Kidney (tissue), 13 donors: ENCODE measurements at regions not wholly inside any gene's neighbourhood (a gene's known extent, or its start where the extent isn't known, plus 50 kb on each side); places are given as distances from the start of the nearest gene placed in this dataset.

Experiments
- DNase-seq, 5 donors: peaks; one replicate each; pipeline ENCODE4 v3.0.0-alpha.2; 2013 to 2020
- FAIRE-seq: peaks from 2 replicates; lab custom pipeline; 2012; peaks lifted over from hg19 to GRCh38; lab: Jason Lieb, UNC
- H3K27ac ChIP-seq, 2 donors: one replicate each; pipeline ENCODE4 v1.7.0; 2013; ENCODE audit warnings: low read depth in 2 of 2, low read length in 2 of 2, inconsistent platforms in 1 of 2
- H3K27me3 ChIP-seq: one replicate; pipeline ENCODE4 v1.7.1; 2013; ENCODE audit warnings: low read length, inconsistent platforms; ENCODE audit not compliant: control insufficient read depth, insufficient read depth
- H3K36me3 ChIP-seq, 3 donors: one replicate each; pipeline versions ENCODE4 v1.7.0 to v1.7.1; 2013; ENCODE audit warnings: low read length in 3 of 3, control low read depth in 1 of 3, inconsistent platforms in 1 of 3; ENCODE audit not compliant: insufficient read depth in 3 of 3, control insufficient read depth in 2 of 3
- H3K4me1 ChIP-seq, 3 donors: one replicate each; pipeline versions ENCODE4 v1.7.0 to v1.7.1; 2013; ENCODE audit warnings: low read length in 3 of 3, inconsistent platforms in 1 of 3, low read depth in 1 of 3; ENCODE audit not compliant: control insufficient read depth in 2 of 3, insufficient read depth in 2 of 3
- H3K4me3 ChIP-seq, 3 donors: one replicate each; pipeline versions ENCODE4 v1.7.0 to v1.8.1; 2013; ENCODE audit warnings: low read length in 3 of 3, control low read depth in 1 of 3, inconsistent platforms in 1 of 3
- H3K9ac ChIP-seq, 3 donors: one replicate each; pipeline versions ENCODE4 v1.7.0 to v1.7.1; 2013; ENCODE audit warnings: low read length in 3 of 3, control low read depth in 1 of 3, inconsistent platforms in 1 of 3
- H3K9me3 ChIP-seq, 3 donors: one replicate each; pipeline versions ENCODE4 v1.7.0 to v1.7.1; 2013; ENCODE audit warnings: low read length in 3 of 3, control low read depth in 1 of 3, inconsistent platforms in 1 of 3; ENCODE audit not compliant: control insufficient read depth in 2 of 3, insufficient read depth in 1 of 3
- intact Hi-C: fragments of 100-400 bp; cut with DNase I; formaldehyde crosslinking; loops from one replicate; pipeline ENCODE4 v1.11.1; 2022
- TF ChIP-seq, protein P1 (sequence below): IDR thresholded peaks from 3 replicates; pipeline ENCODE4 v1.5.1; 2012; ENCODE audit warnings: mild to moderate bottlenecking, moderate library complexity, borderline replicate concordance; ENCODE audit not compliant: insufficient read depth; ENCODE audit errors: extremely low read depth
- donor health status: control.
- donor health status: control.
- donor health status: control.
- donor health status: control.
- donor health status: control.
- donor health status: DM: yes; HTN: yes; CAD: no.
- donor health status: Normal renal cell carcinoma (clear cell type).

DNA sequence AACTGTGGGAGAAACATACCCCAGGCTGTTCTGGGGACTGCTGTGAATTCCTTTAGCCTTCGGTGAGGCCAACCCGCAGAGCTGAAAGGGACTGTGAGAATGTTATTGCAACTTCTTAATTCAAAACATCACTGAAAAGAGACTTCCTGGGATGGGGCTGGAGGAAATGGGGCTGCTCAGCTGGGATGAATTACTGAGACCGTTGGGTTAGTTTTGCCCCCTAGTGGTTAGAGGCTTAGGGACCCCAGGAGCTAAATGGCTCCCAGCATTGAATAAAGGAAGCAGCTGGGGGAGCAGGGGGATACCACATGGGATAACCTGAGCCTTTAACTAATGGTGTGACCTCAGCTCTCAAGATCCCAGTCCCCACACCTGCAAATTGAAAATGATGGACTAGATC is 941.1 kb upstream of the FANCL start:
- Histone ChIP-seq H3K36me3 (no peaks in the 10 kb centered on the region), H3K9me3 (no peaks in the 10 kb centered on the region), H3K27me3 (no peaks in the 10 kb centered on the region), H3K9ac (no peak overlapping the region), H3K4me3 (no peak overlapping the region), H3K4me1 (no peaks in the 10 kb centered on the region), H3K27ac (no peak overlapping the region)
- FAIRE-seq (no peak), DNase-seq (peak in 3 of 5 donors; percentile 14 to 50 (median 29))
- TF ChIP-seq, protein P1, sequence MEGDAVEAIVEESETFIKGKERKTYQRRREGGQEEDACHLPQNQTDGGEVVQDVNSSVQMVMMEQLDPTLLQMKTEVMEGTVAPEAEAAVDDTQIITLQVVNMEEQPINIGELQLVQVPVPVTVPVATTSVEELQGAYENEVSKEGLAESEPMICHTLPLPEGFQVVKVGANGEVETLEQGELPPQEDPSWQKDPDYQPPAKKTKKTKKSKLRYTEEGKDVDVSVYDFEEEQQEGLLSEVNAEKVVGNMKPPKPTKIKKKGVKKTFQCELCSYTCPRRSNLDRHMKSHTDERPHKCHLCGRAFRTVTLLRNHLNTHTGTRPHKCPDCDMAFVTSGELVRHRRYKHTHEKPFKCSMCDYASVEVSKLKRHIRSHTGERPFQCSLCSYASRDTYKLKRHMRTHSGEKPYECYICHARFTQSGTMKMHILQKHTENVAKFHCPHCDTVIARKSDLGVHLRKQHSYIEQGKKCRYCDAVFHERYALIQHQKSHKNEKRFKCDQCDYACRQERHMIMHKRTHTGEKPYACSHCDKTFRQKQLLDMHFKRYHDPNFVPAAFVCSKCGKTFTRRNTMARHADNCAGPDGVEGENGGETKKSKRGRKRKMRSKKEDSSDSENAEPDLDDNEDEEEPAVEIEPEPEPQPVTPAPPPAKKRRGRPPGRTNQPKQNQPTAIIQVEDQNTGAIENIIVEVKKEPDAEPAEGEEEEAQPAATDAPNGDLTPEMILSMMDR, result no peak
- intact Hi-C loops, result no loop called here

DNA sequence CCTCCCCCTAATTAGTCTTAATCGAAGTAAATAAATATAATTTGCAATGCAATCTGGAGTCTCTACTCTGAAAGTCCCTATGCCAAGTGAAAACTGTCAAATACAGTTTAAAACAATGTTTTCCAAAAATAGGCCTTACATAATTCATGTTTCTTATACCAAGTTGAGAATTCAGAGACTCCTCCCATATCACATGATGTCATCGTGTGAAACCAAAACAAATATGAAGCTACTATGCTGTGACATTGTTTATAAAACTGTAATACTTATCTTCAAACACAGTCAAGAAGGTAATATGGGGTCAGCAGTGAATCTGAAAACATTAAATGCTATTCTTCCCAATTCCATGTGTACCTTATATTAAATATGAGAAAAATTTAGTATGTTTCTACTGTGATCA is 940.2 kb upstream of the FANCL start:
- DNase-seq (no peak), FAIRE-seq (no peak)

DNA sequence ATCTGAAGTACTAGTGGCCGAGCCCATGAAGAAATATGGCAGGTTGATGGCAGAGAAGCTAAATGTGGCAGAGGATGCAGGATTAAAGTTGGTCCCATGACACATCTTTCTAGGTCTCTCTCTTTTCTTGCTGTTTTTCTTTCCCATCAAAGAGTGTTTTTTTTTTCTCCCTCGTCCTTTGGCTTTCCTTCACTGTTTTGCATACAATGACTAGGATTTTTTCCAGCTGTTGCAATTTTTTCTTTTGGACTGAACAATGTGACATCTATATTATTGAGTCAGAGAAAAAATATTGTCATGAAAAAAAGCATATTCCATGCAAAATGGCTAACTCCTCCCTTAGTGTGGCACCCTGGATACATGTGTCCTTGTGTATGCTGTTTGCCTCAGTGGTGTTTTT is 939.5 kb upstream of the FANCL start:
- no peaks in the 10 kb centered on the region for H3K36me3 ChIP-seq
- intact Hi-C loops, result no loop called here
- FAIRE-seq (no peak), DNase-seq (no peak)
- no peaks in the 10 kb centered on the region for H3K9me3 ChIP-seq
- no peaks in the 10 kb centered on the region for H3K27me3 ChIP-seq
- TF ChIP-seq, protein P1, result no peak
- no peak overlapping the region for H3K9ac ChIP-seq
- H3K4me3 ChIP-seq, result no peak overlapping the region
- H3K4me1 ChIP-seq, result no peaks in the 10 kb centered on the region
- no peak overlapping the region for H3K27ac ChIP-seq

More for the DNA sequence above, 940.2 kb upstream of the FANCL start:
- Histone ChIP-seq H3K4me1 (no peaks in the 10 kb centered on the region), H3K9me3 (no peaks in the 10 kb centered on the region), H3K27me3 (no peaks in the 10 kb centered on the region), H3K36me3 (no peaks in the 10 kb centered on the region), H3K4me3 (no peak overlapping the region), H3K27ac (no peak overlapping the region), H3K9ac (no peak overlapping the region)
- intact Hi-C loops, result no loop called here
- TF ChIP-seq, protein P1, result no peak

- Histone ChIP-seq H3K27ac (no peak overlapping the region), H3K4me3 (no peak overlapping the region), H3K9ac (no peak overlapping the region), H3K4me1 (no peaks in the 10 kb centered on the region), H3K36me3 (no peaks in the 10 kb centered on the region), H3K27me3 (no peaks in the 10 kb centered on the region), H3K9me3 (no peaks in the 10 kb centered on the region)
- intact Hi-C loops, result no loop called here
- FAIRE-seq, result no peak
- TF ChIP-seq, protein P1, result no peak
- DNase-seq, result no peak
Measured at GRCh38 chr2:59180111-59180510, 939.0 kb upstream of the FANCL start.
